ENCODE measurements at regions not wholly inside any gene's neighbourhood (a gene's known extent, or its start where the extent isn't known, plus 50 kb on each side); places are given as distances from the start of the nearest gene placed in this dataset.

DNA sequence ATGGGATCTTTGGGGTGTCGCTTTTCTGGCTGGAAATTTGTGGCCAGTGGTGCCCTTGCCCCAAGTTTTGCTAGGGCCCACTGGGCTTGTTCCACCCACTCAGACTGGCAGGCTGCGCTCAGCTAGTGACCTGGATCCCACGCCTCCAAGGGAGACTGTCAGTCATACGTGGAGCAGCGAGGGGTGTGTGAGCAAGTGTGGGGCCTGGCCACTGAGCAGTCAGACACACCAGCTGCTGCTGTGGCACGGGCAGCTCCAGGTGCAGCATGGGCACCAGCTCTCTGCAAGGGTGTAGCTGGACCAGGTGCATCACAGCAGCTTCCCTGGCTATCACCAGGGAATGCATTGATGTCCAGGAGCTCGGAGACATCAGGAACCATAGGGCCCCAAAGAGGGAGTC is 327.0 kb downstream of the NR4A2 start:
- Histone ChIP-seq H2AFZ (ENCODE audit: low read length) (no peak overlapping the region), H3K4me1 (ENCODE audit: insufficient read depth, low read length) (no peaks in the 10 kb centered on the region), H3K4me3 (ENCODE audit: low read length) (no peak overlapping the region), H3K9me2 (replicated peaks; ENCODE audit: low read length) (no peaks in the 10 kb centered on the region), H3K4me2 (ENCODE audit: low read length) (no peak overlapping the region), H3K9ac (ENCODE audit: low read length) (no peak overlapping the region), H3F3A (ENCODE audit: low read length, unreplicated experiment) (no peaks in the 10 kb centered on the region), H3K79me2 (ENCODE audit: low read length) (no peaks in the 10 kb centered on the region), H3K27me3 (ENCODE audit: low read length) (no peaks in the 10 kb centered on the region), H3K9me3 (ENCODE audit: low read length) (no peaks in the 10 kb centered on the region), H3K36me3 (ENCODE audit: low read depth, low read length) (no peaks in the 10 kb centered on the region), H4K20me1 (ENCODE audit: low read length) (no peaks in the 10 kb centered on the region), H3K27ac (ENCODE audit: low read length) (no peak overlapping the region)
- BruUV-seq (replicated peaks), result no TSS peak
- ChIA-PET CTCF (interaction anchor here (0.6 kb wide), 2 partner anchors 105 to 324 kb away, joined by 4 to 8 read pairs; no protein-coding TSS in a partner anchor), POLR2A (ENCODE audit: unreplicated experiment) (no interaction called here)
- intact Hi-C loops (cut with micrococcal nuclease), result no loop called here
- no peak for ATAC-seq
- TF ChIP-seq EZH2 (IDR thresholded peaks at IDR 0.05; ENCODE audit: low read length, unreplicated experiment) (no peak), EZH2phosphoT487 (IDR thresholded peaks at IDR 0.05; ENCODE audit: borderline replicate concordance, low read length) (no peak)
- TF ChIP-seq, protein P1, sequence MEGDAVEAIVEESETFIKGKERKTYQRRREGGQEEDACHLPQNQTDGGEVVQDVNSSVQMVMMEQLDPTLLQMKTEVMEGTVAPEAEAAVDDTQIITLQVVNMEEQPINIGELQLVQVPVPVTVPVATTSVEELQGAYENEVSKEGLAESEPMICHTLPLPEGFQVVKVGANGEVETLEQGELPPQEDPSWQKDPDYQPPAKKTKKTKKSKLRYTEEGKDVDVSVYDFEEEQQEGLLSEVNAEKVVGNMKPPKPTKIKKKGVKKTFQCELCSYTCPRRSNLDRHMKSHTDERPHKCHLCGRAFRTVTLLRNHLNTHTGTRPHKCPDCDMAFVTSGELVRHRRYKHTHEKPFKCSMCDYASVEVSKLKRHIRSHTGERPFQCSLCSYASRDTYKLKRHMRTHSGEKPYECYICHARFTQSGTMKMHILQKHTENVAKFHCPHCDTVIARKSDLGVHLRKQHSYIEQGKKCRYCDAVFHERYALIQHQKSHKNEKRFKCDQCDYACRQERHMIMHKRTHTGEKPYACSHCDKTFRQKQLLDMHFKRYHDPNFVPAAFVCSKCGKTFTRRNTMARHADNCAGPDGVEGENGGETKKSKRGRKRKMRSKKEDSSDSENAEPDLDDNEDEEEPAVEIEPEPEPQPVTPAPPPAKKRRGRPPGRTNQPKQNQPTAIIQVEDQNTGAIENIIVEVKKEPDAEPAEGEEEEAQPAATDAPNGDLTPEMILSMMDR (conservative IDR thresholded peaks at IDR 0.05; ENCODE audit: low read depth, low read length), result no peak
- no peak for DNase-seq

DNA sequence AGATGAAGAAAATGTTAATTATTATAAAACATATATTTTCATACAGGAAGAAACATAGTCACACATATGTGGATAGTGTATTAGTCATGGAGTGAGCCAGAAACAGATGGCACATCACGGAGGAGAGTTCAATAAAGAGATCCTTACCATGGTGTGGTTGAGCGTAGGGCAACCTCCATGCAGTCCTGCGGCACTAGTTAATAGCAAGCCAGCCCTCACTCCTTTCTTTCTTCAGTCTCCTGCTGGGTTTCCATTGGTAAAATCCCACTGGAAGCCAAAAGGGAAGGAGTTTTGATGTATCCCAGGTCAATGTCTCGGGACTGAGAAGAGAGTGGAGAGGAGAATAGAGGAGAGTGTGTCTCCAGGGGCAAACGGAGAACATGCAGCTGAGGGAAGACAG is 328.1 kb downstream of the NR4A2 start:
- ChIA-PET CTCF (no interaction called here), POLR2A (ENCODE audit: unreplicated experiment) (no interaction called here)
- no TSS peak for BruUV-seq (replicated peaks)
- Histone ChIP-seq H2AFZ (ENCODE audit: low read length) (no peak overlapping the region), H3K4me3 (ENCODE audit: low read length) (no peak overlapping the region), H3K9me3 (ENCODE audit: low read length) (no peaks in the 10 kb centered on the region), H3K79me2 (ENCODE audit: low read length) (no peaks in the 10 kb centered on the region), H3F3A (ENCODE audit: low read length, unreplicated experiment) (no peaks in the 10 kb centered on the region), H3K9ac (ENCODE audit: low read length) (no peak overlapping the region), H3K36me3 (ENCODE audit: low read depth, low read length) (no peaks in the 10 kb centered on the region), H3K9me2 (replicated peaks; ENCODE audit: low read length) (no peaks in the 10 kb centered on the region), H3K27me3 (ENCODE audit: low read length) (no peaks in the 10 kb centered on the region), H3K4me2 (ENCODE audit: low read length) (no peak overlapping the region), H4K20me1 (ENCODE audit: low read length) (no peaks in the 10 kb centered on the region), H3K4me1 (ENCODE audit: insufficient read depth, low read length) (no peaks in the 10 kb centered on the region), H3K27ac (ENCODE audit: low read length) (no peak overlapping the region)
- intact Hi-C loops (cut with micrococcal nuclease), result no loop called here
- ATAC-seq (no peak), DNase-seq (no peak)
- TF ChIP-seq EZH2phosphoT487 (IDR thresholded peaks at IDR 0.05; ENCODE audit: borderline replicate concordance, low read length), result no peak
- TF ChIP-seq, protein P1 (conservative IDR thresholded peaks at IDR 0.05; ENCODE audit: low read depth, low read length), result no peak
- no peak for TF ChIP-seq EZH2 (IDR thresholded peaks at IDR 0.05; ENCODE audit: low read length, unreplicated experiment)

DNA sequence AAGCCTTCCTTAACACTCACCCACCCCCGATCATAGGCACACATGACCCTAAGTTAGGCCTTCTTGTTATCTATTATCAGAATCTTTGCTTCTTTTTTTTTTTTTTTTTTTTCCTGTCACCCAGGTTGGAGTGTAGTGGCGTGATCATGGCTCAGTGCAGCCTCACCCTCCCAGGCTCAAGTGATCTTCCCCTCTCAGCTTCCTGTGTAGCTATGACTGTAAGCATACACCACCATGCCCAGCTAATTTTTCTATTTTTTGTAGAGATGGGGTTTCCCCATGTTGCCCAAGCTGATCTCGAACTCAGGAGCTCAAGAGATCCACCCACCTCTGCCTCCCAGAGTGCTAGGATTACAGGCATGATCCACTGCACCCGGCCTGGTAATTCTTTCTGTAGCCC is 328.7 kb downstream of the NR4A2 start:
- H3K4me2 ChIP-seq (ENCODE audit: low read length), result no peak overlapping the region
- ATAC-seq, result no peak
- H3K27me3 ChIP-seq (ENCODE audit: low read length), result no peaks in the 10 kb centered on the region
- no peaks in the 10 kb centered on the region for H3K36me3 ChIP-seq (ENCODE audit: low read depth, low read length)
- POLR2A ChIA-PET (ENCODE audit: unreplicated experiment), result no interaction called here
- no TSS peak for BruUV-seq (replicated peaks)
- no peaks in the 10 kb centered on the region for H3K79me2 ChIP-seq (ENCODE audit: low read length)
- no peak for DNase-seq
- intact Hi-C loops (cut with micrococcal nuclease), result no loop called here
- CTCF ChIA-PET, result no interaction called here
- H3K4me3 ChIP-seq (ENCODE audit: low read length), result no peak overlapping the region
- no peaks in the 10 kb centered on the region for H3K9me2 ChIP-seq (replicated peaks; ENCODE audit: low read length)
- TF ChIP-seq EZH2phosphoT487 (IDR thresholded peaks at IDR 0.05; ENCODE audit: borderline replicate concordance, low read length) (no peak), EZH2 (IDR thresholded peaks at IDR 0.05; ENCODE audit: low read length, unreplicated experiment) (no peak)
- TF ChIP-seq, protein P1 (conservative IDR thresholded peaks at IDR 0.05; ENCODE audit: low read depth, low read length), result no peak
- no peaks in the 10 kb centered on the region for H3K9me3 ChIP-seq (ENCODE audit: low read length)
- no peaks in the 10 kb centered on the region for H3F3A ChIP-seq (ENCODE audit: low read length, unreplicated experiment)
- no peaks in the 10 kb centered on the region for H3K4me1 ChIP-seq (ENCODE audit: insufficient read depth, low read length)
- H3K9ac ChIP-seq (ENCODE audit: low read length), result no peak overlapping the region
- H2AFZ ChIP-seq (ENCODE audit: low read length), result no peak overlapping the region
- H4K20me1 ChIP-seq (ENCODE audit: low read length), result no peaks in the 10 kb centered on the region
- H3K27ac ChIP-seq (ENCODE audit: low read length), result no peak overlapping the region
